GM23338 (cell line): ENCODE measurements at regions not wholly inside any gene's neighbourhood (a gene's known extent, or its start where the extent isn't known, plus 50 kb on each side); places are given as distances from the start of the nearest gene placed in this dataset.

Experiments used
- ATAC-seq: fragments of 200-7000 bp; cut with Tn5 transposase; 3 replicates; pipeline ENCODE4 v1.9.1; 2020
- DNase-seq: peaks from one replicate; pipeline ENCODE4 v3.0.0-alpha.2; 2015; ENCODE audit warnings: low spot score
- H2AFZ ChIP-seq: fragments of 200-600 bp; sonication (generic); 2 replicates; pipeline ENCODE4 v1.8.0; 2016; ENCODE audit warnings: antibody characterized with exemption, mild to moderate bottlenecking, moderate library complexity
- H3F3A ChIP-seq: fragments of 200-600 bp; sonication (generic); replicated peaks from 2 replicates; pipeline ENCODE4 v1.8.0; 2017; ENCODE audit warnings: antibody characterized with exemption, mixed run types, low read depth
- H3K27ac ChIP-seq: fragments of 200-600 bp; sonication (generic); 2 replicates; pipeline ENCODE4 v1.6.1; 2016; ENCODE audit warnings: low read depth
- H3K27me3 ChIP-seq: fragments of 200-600 bp; sonication (generic); 2 replicates; pipeline ENCODE4 v1.8.0; 2016; ENCODE audit warnings: mild to moderate bottlenecking, mixed run types, moderate library complexity; ENCODE audit not compliant: insufficient read depth
- H3K36me3 ChIP-seq: fragments of 200-600 bp; sonication (generic); 2 replicates; pipeline ENCODE4 v1.8.0; 2016; ENCODE audit warnings: mild to moderate bottlenecking; ENCODE audit not compliant: insufficient read depth
- H3K4me1 ChIP-seq: fragments of 200-600 bp; sonication (generic); 2 replicates; pipeline ENCODE4 v1.8.0; 2016; ENCODE audit warnings: mild to moderate bottlenecking, moderate library complexity; ENCODE audit not compliant: insufficient read depth
- H3K4me2 ChIP-seq: fragments of 200-600 bp; sonication (generic); 2 replicates; pipeline ENCODE4 v1.7.1; 2017; ENCODE audit warnings: mixed run types
- H3K4me3 ChIP-seq: fragments of 200-600 bp; sonication (generic); 2 replicates; pipeline ENCODE4 v1.6.1; 2016; ENCODE audit warnings: mixed run types
- H3K79me2 ChIP-seq: fragments of 200-600 bp; sonication (generic); replicated peaks from 2 replicates; pipeline ENCODE4 v1.8.0; 2017; ENCODE audit warnings: mild to moderate bottlenecking; ENCODE audit not compliant: insufficient read depth
- H3K9me2 ChIP-seq: fragments of 200-600 bp; sonication (generic); 2 replicates; pipeline ENCODE4 v1.8.0; 2017; ENCODE audit not compliant: insufficient read depth
- H4K20me1 ChIP-seq: fragments of 200-600 bp; sonication (generic); replicated peaks from 2 replicates; pipeline ENCODE4 v1.8.0; 2017; ENCODE audit warnings: mild to moderate bottlenecking; ENCODE audit not compliant: insufficient read depth
- H3K27ac Mint-ChIP-seq: 2 replicates; pipeline ENCODE4 v1.8.0; 2020; ENCODE audit warnings: inconsistent platforms, mild to moderate bottlenecking, moderate library complexity, mixed read lengths
- H3K27me3 Mint-ChIP-seq: 3 replicates; pipeline ENCODE4 v1.8.0; 2022; ENCODE audit warnings: low read depth, mild to moderate bottlenecking, moderate library complexity, mixed read lengths, inconsistent platforms; ENCODE audit not compliant: insufficient read depth, poor library complexity
- H3K36me3 Mint-ChIP-seq: 3 replicates; pipeline ENCODE4 v1.8.0; 2021; ENCODE audit warnings: low read depth, mild to moderate bottlenecking, inconsistent platforms, moderate library complexity, mixed read lengths
- H3K4me1 Mint-ChIP-seq: 3 replicates; pipeline ENCODE4 v1.8.0; 2020; ENCODE audit warnings: mild to moderate bottlenecking, inconsistent platforms, mixed read lengths
- H3K4me3 Mint-ChIP-seq: 3 replicates; pipeline ENCODE4 v1.8.0; 2021; ENCODE audit warnings: moderate library complexity, mild to moderate bottlenecking, inconsistent platforms, mixed read lengths
- H3K9me3 Mint-ChIP-seq: 3 replicates; pipeline ENCODE4 v1.8.0; 2020; ENCODE audit warnings: moderate library complexity, mild to moderate bottlenecking, inconsistent platforms, mixed read lengths
- CREB1 ChIP-seq: fragments of 250-450 bp; sonication (Bioruptor Pico); IDR thresholded peaks from 2 replicates; pipeline ENCODE4 v1.5.0; 2020; ENCODE audit warnings: low read depth, mild to moderate bottlenecking, moderate library complexity
- EZH2 ChIP-seq: fragments of 200-600 bp; sonication (generic); IDR thresholded peaks from one replicate; pipeline ENCODE4 v1.8.0; 2017; ENCODE audit warnings: antibody characterized with exemption, mild to moderate bottlenecking, low read depth; ENCODE audit not compliant: unreplicated experiment
- EZH2phosphoT487 ChIP-seq: fragments of 200-600 bp; sonication (generic); IDR thresholded peaks from one replicate; pipeline ENCODE4 v1.8.1; 2018; ENCODE audit warnings: antibody characterized with exemption; ENCODE audit not compliant: unreplicated experiment
- JUNB ChIP-seq: IDR thresholded peaks from one replicate; pipeline ENCODE4 v1.6.1; 2016; ENCODE audit warnings: antibody characterized with exemption; ENCODE audit not compliant: unreplicated experiment
- NANOG ChIP-seq: IDR thresholded peaks from 2 replicates; pipeline ENCODE4 v1.6.1; 2016; ENCODE audit warnings: antibody characterized with exemption, borderline replicate concordance
- POLR2AphosphoS5 ChIP-seq: IDR thresholded peaks from 2 replicates; pipeline ENCODE4 v1.6.1; 2016; ENCODE audit warnings: antibody characterized with exemption, low read depth
- STAT1 ChIP-seq: IDR thresholded peaks from one replicate; pipeline ENCODE4 v1.6.1; 2016; ENCODE audit warnings: antibody characterized with exemption; ENCODE audit not compliant: unreplicated experiment
- ZNF114 ChIP-seq: fragments of 250-450 bp; sonication (Bioruptor Pico); IDR thresholded peaks from 2 replicates; pipeline ENCODE4 v1.5.0; 2020; ENCODE audit warnings: mild to moderate bottlenecking, moderate library complexity
- ZNF331 ChIP-seq: fragments of 250-450 bp; sonication (Bioruptor Pico); IDR thresholded peaks from 2 replicates; pipeline ENCODE4 v1.5.0; 2020; ENCODE audit warnings: low read depth, mild to moderate bottlenecking, moderate library complexity
- TF ChIP-seq, protein P1 (sequence below): fragments of 250-450 bp; sonication (Bioruptor Pico); IDR thresholded peaks from 2 replicates; pipeline ENCODE4 v1.5.0; 2020; ENCODE audit warnings: mild to moderate bottlenecking, moderate library complexity
- TF ChIP-seq, protein P2 (sequence below), 2 experiments: fragments of 200-600 bp in 1 of 2; sonication (generic) in 1 of 2; conservative IDR thresholded peaks; 2 replicates each; pipeline versions ENCODE4 v1.5.1 to v1.6.1; 2016 to 2017; ENCODE audit warnings: antibody characterized with exemption in 2 of 2, low read depth in 2 of 2, mild to moderate bottlenecking in 2 of 2, moderate library complexity in 1 of 2
- TF ChIP-seq, protein P3 (sequence below): IDR thresholded peaks from 2 replicates; pipeline ENCODE4 v1.6.1; 2016; ENCODE audit warnings: antibody characterized with exemption

DNA sequence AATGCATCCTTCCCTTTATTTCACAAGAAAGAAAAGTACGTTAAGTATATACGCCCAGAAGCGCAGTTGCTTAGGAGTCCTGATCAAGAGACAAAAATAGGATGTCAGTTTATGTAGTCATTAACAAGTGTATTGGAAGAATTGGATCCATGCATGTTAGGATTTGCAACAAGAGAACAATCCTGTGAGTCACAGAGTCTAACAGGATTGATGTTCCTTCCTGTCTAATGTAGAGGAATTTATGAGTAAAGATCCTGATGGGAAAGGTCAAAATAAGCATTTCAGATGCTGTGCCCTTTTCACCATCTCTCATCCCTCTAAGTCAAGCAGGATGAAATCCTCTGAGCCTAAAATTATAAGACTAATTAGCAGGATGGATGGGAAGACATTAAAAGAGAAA lies 406.0 kb upstream of the GRIA1 start (continued):
- TF ChIP-seq, protein P1, sequence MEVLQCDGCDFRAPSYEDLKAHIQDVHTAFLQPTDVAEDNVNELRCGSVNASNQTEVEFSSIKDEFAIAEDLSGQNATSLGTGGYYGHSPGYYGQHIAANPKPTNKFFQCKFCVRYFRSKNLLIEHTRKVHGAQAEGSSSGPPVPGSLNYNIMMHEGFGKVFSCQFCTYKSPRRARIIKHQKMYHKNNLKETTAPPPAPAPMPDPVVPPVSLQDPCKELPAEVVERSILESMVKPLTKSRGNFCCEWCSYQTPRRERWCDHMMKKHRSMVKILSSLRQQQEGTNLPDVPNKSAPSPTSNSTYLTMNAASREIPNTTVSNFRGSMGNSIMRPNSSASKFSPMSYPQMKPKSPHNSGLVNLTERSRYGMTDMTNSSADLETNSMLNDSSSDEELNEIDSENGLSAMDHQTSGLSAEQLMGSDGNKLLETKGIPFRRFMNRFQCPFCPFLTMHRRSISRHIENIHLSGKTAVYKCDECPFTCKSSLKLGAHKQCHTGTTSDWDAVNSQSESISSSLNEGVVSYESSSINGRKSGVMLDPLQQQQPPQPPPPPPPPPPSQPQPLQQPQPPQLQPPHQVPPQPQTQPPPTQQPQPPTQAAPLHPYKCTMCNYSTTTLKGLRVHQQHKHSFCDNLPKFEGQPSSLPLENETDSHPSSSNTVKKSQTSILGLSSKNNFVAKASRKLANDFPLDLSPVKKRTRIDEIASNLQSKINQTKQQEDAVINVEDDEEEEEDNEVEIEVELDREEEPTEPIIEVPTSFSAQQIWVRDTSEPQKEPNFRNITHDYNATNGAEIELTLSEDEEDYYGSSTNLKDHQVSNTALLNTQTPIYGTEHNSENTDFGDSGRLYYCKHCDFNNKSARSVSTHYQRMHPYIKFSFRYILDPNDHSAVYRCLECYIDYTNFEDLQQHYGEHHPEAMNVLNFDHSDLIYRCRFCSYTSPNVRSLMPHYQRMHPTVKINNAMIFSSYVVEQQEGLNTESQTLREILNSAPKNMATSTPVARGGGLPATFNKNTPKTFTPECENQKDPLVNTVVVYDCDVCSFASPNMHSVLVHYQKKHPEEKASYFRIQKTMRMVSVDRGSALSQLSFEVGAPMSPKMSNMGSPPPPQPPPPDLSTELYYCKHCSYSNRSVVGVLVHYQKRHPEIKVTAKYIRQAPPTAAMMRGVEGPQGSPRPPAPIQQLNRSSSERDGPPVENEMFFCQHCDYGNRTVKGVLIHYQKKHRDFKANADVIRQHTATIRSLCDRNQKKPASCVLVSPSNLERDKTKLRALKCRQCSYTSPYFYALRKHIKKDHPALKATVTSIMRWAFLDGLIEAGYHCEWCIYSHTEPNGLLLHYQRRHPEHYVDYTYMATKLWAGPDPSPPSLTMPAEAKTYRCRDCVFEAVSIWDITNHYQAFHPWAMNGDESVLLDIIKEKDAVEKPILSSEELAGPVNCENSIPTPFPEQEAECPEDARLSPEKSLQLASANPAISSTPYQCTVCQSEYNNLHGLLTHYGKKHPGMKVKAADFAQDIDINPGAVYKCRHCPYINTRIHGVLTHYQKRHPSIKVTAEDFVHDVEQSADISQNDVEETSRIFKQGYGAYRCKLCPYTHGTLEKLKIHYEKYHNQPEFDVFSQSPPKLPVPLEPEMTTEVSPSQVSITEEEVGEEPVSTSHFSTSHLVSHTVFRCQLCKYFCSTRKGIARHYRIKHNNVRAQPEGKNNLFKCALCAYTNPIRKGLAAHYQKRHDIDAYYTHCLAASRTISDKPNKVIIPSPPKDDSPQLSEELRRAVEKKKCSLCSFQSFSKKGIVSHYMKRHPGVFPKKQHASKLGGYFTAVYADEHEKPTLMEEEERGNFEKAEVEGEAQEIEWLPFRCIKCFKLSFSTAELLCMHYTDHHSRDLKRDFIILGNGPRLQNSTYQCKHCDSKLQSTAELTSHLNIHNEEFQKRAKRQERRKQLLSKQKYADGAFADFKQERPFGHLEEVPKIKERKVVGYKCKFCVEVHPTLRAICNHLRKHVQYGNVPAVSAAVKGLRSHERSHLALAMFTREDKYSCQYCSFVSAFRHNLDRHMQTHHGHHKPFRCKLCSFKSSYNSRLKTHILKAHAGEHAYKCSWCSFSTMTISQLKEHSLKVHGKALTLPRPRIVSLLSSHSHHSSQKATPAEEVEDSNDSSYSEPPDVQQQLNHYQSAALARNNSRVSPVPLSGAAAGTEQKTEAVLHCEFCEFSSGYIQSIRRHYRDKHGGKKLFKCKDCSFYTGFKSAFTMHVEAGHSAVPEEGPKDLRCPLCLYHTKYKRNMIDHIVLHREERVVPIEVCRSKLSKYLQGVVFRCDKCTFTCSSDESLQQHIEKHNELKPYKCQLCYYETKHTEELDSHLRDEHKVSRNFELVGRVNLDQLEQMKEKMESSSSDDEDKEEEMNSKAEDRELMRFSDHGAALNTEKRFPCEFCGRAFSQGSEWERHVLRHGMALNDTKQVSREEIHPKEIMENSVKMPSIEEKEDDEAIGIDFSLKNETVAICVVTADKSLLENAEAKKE, result no peak
- TF ChIP-seq, protein P2, sequence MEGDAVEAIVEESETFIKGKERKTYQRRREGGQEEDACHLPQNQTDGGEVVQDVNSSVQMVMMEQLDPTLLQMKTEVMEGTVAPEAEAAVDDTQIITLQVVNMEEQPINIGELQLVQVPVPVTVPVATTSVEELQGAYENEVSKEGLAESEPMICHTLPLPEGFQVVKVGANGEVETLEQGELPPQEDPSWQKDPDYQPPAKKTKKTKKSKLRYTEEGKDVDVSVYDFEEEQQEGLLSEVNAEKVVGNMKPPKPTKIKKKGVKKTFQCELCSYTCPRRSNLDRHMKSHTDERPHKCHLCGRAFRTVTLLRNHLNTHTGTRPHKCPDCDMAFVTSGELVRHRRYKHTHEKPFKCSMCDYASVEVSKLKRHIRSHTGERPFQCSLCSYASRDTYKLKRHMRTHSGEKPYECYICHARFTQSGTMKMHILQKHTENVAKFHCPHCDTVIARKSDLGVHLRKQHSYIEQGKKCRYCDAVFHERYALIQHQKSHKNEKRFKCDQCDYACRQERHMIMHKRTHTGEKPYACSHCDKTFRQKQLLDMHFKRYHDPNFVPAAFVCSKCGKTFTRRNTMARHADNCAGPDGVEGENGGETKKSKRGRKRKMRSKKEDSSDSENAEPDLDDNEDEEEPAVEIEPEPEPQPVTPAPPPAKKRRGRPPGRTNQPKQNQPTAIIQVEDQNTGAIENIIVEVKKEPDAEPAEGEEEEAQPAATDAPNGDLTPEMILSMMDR (conservative IDR thresholded peaks at IDR 0.05; ENCODE audit: low read depth in 2 of 2), result no peak
- no peak for TF ChIP-seq ZNF331 (CRISPR knock-in tag)
- no peak for TF ChIP-seq POLR2AphosphoS5

DNA sequence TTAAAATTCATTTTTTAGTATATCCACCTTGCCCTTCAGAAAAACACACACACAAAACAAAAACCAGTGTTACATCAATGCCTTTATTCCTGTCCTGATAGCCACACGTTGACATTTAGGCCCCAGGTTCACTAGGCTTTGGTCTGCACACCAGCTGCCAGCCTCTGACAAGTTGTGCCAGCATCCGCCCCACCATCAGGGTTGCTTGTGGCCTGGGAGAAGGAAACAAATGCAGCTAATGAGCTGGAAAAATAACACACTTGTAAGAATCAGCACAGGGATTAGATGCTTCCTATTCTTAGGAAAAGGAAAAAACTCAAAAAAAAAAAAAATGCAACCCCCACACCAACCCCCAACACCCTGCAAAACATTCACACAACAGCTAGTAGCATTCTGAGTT lies 404.0 kb upstream of the GRIA1 start:
- H3K27ac Mint-ChIP-seq, result no peak overlapping the region
- H3K36me3 ChIP-seq, result no peaks in the 10 kb centered on the region
- no peak overlapping the region for H3K27ac ChIP-seq
- DNase-seq (no peak), ATAC-seq (no peak)
- H2AFZ ChIP-seq, result no peak overlapping the region
- no peak overlapping the region for H3K4me3 ChIP-seq
- no peaks in the 10 kb centered on the region for H3K27me3 ChIP-seq
- no peaks in the 10 kb centered on the region for H3K4me1 ChIP-seq
- no peak overlapping the region for H3K4me3 Mint-ChIP-seq
- no peaks in the 10 kb centered on the region for H3K9me3 Mint-ChIP-seq
- no peaks in the 10 kb centered on the region for H4K20me1 ChIP-seq
- no peaks in the 10 kb centered on the region for H3K79me2 ChIP-seq
- no peaks in the 10 kb centered on the region for H3K36me3 Mint-ChIP-seq
- 0 out of 2 replicates have a peak, but pooled peaks cover 2% of the 10 kb centered on the region for H3K9me2 ChIP-seq
- H3F3A ChIP-seq, result no peaks in the 10 kb centered on the region
- no peaks in the 10 kb centered on the region for H3K27me3 Mint-ChIP-seq
- no peak overlapping the region for H3K4me2 ChIP-seq
- no peaks in the 10 kb centered on the region for H3K4me1 Mint-ChIP-seq
- TF ChIP-seq EZH2, result no peak
- TF ChIP-seq, protein P3, sequence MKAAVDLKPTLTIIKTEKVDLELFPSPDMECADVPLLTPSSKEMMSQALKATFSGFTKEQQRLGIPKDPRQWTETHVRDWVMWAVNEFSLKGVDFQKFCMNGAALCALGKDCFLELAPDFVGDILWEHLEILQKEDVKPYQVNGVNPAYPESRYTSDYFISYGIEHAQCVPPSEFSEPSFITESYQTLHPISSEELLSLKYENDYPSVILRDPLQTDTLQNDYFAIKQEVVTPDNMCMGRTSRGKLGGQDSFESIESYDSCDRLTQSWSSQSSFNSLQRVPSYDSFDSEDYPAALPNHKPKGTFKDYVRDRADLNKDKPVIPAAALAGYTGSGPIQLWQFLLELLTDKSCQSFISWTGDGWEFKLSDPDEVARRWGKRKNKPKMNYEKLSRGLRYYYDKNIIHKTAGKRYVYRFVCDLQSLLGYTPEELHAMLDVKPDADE, result no peak
- no peak for TF ChIP-seq CREB1 (CRISPR knock-in tag)
- no peak for TF ChIP-seq ZNF114
- TF ChIP-seq EZH2phosphoT487, result no peak
- TF ChIP-seq, protein P2 (conservative IDR thresholded peaks at IDR 0.05; ENCODE audit: low read depth in 2 of 2), result no peak
- TF ChIP-seq ZNF331 (CRISPR knock-in tag), result no peak
- no peak for TF ChIP-seq NANOG
- TF ChIP-seq STAT1, result no peak
- TF ChIP-seq JUNB, result no peak
- no peak for TF ChIP-seq POLR2AphosphoS5
